ENCODE measurements at regions not wholly inside any gene's neighbourhood (a gene's known extent, or its start where the extent isn't known, plus 50 kb on each side); places are given as distances from the start of the nearest gene placed in this dataset.

GRCh38 chr22:27378311-27378800, 423.2 kb downstream of the MN1 start:
- DNase-seq: peak; percentile 79

- no peak for DNase-seq
These were observed 422.6 kb downstream of the MN1 start for GRCh38 chr22:27378995-27379394.

- no peak for DNase-seq
These were observed 420.7 kb downstream of the MN1 start for GRCh38 chr22:27380855-27381254.

GRCh38 chr22:27381552-27381951, 420.0 kb downstream of the MN1 start:
- DNase-seq: no peak

- no peak for DNase-seq
These were observed 419.4 kb downstream of the MN1 start for GRCh38 chr22:27381960-27382742.

- DNase-seq: peak; percentile 79
These were observed 418.6 kb downstream of the MN1 start for GRCh38 chr22:27382947-27383346.

- DNase-seq: no peak
These were observed 417.7 kb downstream of the MN1 start for GRCh38 chr22:27383896-27384295.

- DNase-seq: no peak
These were observed 416.1 kb downstream of the MN1 start for GRCh38 chr22:27385261-27385998.

- DNase-seq: no peak
These were observed 415.4 kb downstream of the MN1 start for GRCh38 chr22:27386186-27386585.

- DNase-seq: no peak
These were observed 414.0 kb downstream of the MN1 start for GRCh38 chr22:27387561-27387960.

- no peak for DNase-seq
These were observed 413.4 kb downstream of the MN1 start for GRCh38 chr22:27388090-27388600.

GRCh38 chr22:27389727-27390075, 411.9 kb downstream of the MN1 start:
- no peak for DNase-seq

- DNase-seq: no peak
These were observed 410.3 kb downstream of the MN1 start for GRCh38 chr22:27391092-27391770.

- no peak for DNase-seq
These were observed 408.2 kb downstream of the MN1 start for GRCh38 chr22:27393371-27393770.

- DNase-seq: no peak
These were observed 406.7 kb downstream of the MN1 start for GRCh38 chr22:27394806-27395404.

GRCh38 chr22:27397036-27397953, 404.3 kb downstream of the MN1 start:
- no peak for DNase-seq

- no peak for DNase-seq
These were observed 403.6 kb downstream of the MN1 start for GRCh38 chr22:27397954-27398342.

GRCh38 chr22:27399161-27399560, 402.4 kb downstream of the MN1 start:
- peak; percentile 45 for DNase-seq

GRCh38 chr22:27400811-27401210, 400.7 kb downstream of the MN1 start:
- no peak for DNase-seq

- DNase-seq: no peak
These were observed 400.2 kb downstream of the MN1 start for GRCh38 chr22:27401321-27401720.

GRCh38 chr22:27404441-27404840, 397.1 kb downstream of the MN1 start:
- no peak for DNase-seq

Data from eye (tissue), 1 donor.